CD8-positive, alpha-beta memory T cell (primary cell): ENCODE measurements at regions not wholly inside any gene's neighbourhood (a gene's known extent, or its start where the extent isn't known, plus 50 kb on each side); places are given as distances from the start of the nearest gene placed in this dataset.

Experiments used
- CTCF ChIA-PET: fragments of 350-600 bp; sonication (Branson Sonifier 250); formaldehyde crosslinking; loops from one replicate; lab custom pipeline; 2021; ENCODE audit warnings: antibody characterized with exemption; lab: Charles Lee
- POLR2A ChIA-PET: fragments of 350-600 bp; sonication (Branson Sonifier 250); formaldehyde crosslinking; loops from one replicate; lab custom pipeline; 2021; ENCODE audit warnings: antibody characterized with exemption; lab: Charles Lee
- DNase-seq, 5 donors: peaks; one replicate each; pipeline versions ENCODE4 v3.0.0 to v3.0.0-alpha.2; 2020 to 2022; ENCODE audit warnings: mixed read lengths in 1 of 5
- H3K27ac ChIP-seq: one replicate; pipeline ENCODE4 v1.7.0; 2013; ENCODE audit warnings: low read depth, mild to moderate bottlenecking, low read length, moderate library complexity
- H3K27me3 ChIP-seq: 2 replicates; pipeline ENCODE4 v1.7.0; 2013; ENCODE audit warnings: low read length, mild to moderate bottlenecking; ENCODE audit not compliant: insufficient read depth, poor library complexity, severe bottlenecking
- H3K36me3 ChIP-seq: 2 replicates; pipeline ENCODE4 v1.7.0; 2013; ENCODE audit warnings: mild to moderate bottlenecking, low read length, moderate library complexity; ENCODE audit not compliant: insufficient read depth
- H3K4me1 ChIP-seq: 2 replicates; pipeline ENCODE4 v1.7.0; 2013; ENCODE audit warnings: mild to moderate bottlenecking, low read length, moderate library complexity; ENCODE audit not compliant: insufficient read depth
- H3K4me3 ChIP-seq: 2 replicates; pipeline ENCODE4 v1.7.0; 2013; ENCODE audit warnings: mild to moderate bottlenecking, low read length
- H3K9me3 ChIP-seq: 2 replicates; pipeline ENCODE4 v1.7.0; 2013; ENCODE audit warnings: mild to moderate bottlenecking, low read length
- H3K27ac Mint-ChIP-seq, 8 donors: one replicate each; pipeline ENCODE4 v1.8.0; 2020 to 2021; ENCODE audit warnings: mixed read lengths in 8 of 8, mild to moderate bottlenecking in 6 of 8, inconsistent platforms in 3 of 8, moderate library complexity in 3 of 8
- H3K27me3 Mint-ChIP-seq, 2 donors: one replicate each; pipeline ENCODE4 v1.8.0; 2020 to 2021; ENCODE audit warnings: mixed read lengths in 2 of 2, mild to moderate bottlenecking in 1 of 2, moderate library complexity in 1 of 2
- H3K36me3 Mint-ChIP-seq, 3 donors: one replicate each; pipeline ENCODE4 v1.8.0; 2020 to 2021; ENCODE audit warnings: mixed read lengths in 3 of 3, inconsistent platforms in 1 of 3, mild to moderate bottlenecking in 1 of 3
- H3K4me1 Mint-ChIP-seq, 3 donors: one replicate each; pipeline ENCODE4 v1.8.0; 2020 to 2021; ENCODE audit warnings: mixed read lengths in 3 of 3, inconsistent platforms in 1 of 3, mild to moderate bottlenecking in 1 of 3
- H3K4me3 Mint-ChIP-seq, 7 donors: one replicate each; pipeline ENCODE4 v1.8.0; 2020 to 2021; ENCODE audit warnings: mixed read lengths in 7 of 7, mild to moderate bottlenecking in 6 of 7, moderate library complexity in 4 of 7, inconsistent platforms in 2 of 7
- H3K9me3 Mint-ChIP-seq, 5 donors: one replicate each; pipeline ENCODE4 v1.8.0; 2020 to 2022; ENCODE audit warnings: mixed read lengths in 5 of 5, mild to moderate bottlenecking in 3 of 5, moderate library complexity in 2 of 5, inconsistent platforms in 1 of 5

- Mint-ChIP-seq H3K36me3 (peaks cover 0 to 2% (median 0%) of the 10 kb centered on the region in 3 donors), H3K4me3 (no peak overlapping the region)
These were observed 233.6 kb downstream of the PCDH7 start for GRCh38 chr4:30953799-30954198.

DNA sequence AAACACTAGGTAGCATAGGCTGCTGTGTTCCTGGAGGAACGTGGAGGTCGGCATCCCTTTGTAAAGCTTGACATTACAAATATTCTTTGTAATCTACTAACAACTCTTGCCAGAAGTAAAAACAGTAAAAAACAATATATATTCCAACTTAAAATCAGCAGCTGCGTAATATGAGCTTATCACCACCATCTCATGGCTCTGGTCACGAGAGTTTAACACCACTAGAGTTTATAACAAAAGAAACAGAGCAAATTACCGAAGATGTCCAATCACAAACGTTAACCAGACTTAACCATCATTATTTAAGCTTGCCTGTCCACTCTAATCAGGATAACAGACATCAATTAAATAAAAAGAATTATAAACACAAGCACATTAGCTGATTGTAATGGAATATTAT is 236.7 kb downstream of the PCDH7 start:
- Histone ChIP-seq H3K9me3 (no peaks in the 10 kb centered on the region), H3K4me3 (no peak overlapping the region), H3K36me3 (no peaks in the 10 kb centered on the region), H3K4me1 (no peaks in the 10 kb centered on the region), H3K27me3 (no peaks in the 10 kb centered on the region), H3K27ac (no peak overlapping the region)
- H3K9me3 Mint-ChIP-seq, result peaks cover 3 to 26% (median 4%) of the 10 kb centered on the region in 5 donors
- POLR2A ChIA-PET, result no interaction called here
- peaks cover 0 to 2% (median 0%) of the 10 kb centered on the region in 3 donors for H3K36me3 Mint-ChIP-seq
- no peaks in the 10 kb centered on the region for H3K27me3 Mint-ChIP-seq
- H3K27ac Mint-ChIP-seq, result no peak overlapping the region
- no peak overlapping the region for H3K4me3 Mint-ChIP-seq
- no peak for DNase-seq
- CTCF ChIA-PET, result no interaction called here
- no peaks in the 10 kb centered on the region for H3K4me1 Mint-ChIP-seq

More at GRCh38 chr4:30953799-30954198, 233.6 kb downstream of the PCDH7 start:
- no peak overlapping the region for H3K4me3 ChIP-seq
- Mint-ChIP-seq H3K4me1 (no peaks in the 10 kb centered on the region), H3K9me3 (peaks cover 3 to 21% (median 6%) of the 10 kb centered on the region in 5 donors), H3K27ac (no peak overlapping the region), H3K27me3 (no peaks in the 10 kb centered on the region)
- H3K27ac ChIP-seq, result no peak overlapping the region
- CTCF ChIA-PET, result no interaction called here
- no peaks in the 10 kb centered on the region for H3K36me3 ChIP-seq
- H3K27me3 ChIP-seq, result no peaks in the 10 kb centered on the region
- H3K9me3 ChIP-seq, result no peaks in the 10 kb centered on the region
- DNase-seq, result no peak
- no peaks in the 10 kb centered on the region for H3K4me1 ChIP-seq
- POLR2A ChIA-PET, result no interaction called here

DNA sequence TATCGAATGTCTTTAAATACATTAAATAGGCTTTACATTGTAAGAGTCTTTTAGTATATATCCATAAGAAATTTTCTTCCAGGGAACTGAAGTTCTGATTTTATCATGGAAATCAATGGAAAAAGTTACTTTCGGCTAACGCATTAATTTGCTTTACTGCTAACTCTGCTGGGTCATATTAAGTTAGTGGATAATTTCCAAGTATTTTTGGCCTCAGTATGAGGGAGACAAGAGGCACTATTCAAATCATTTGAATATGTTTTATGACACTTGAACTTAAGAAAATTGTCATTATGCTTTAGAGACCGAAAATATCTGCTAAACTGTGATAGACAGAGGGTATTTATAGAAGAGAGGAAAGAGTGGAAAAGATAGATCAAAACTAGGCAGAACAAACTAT is 237.5 kb downstream of the PCDH7 start:
- no peak for DNase-seq
- no peaks in the 10 kb centered on the region for H3K36me3 ChIP-seq
- CTCF ChIA-PET, result no interaction called here
- H3K36me3 Mint-ChIP-seq, result peaks cover 0 to 2% (median 0%) of the 10 kb centered on the region in 3 donors
- no peaks in the 10 kb centered on the region for H3K27me3 ChIP-seq
- POLR2A ChIA-PET, result no interaction called here
- no peak overlapping the region for H3K4me3 Mint-ChIP-seq
- H3K4me1 ChIP-seq, result no peaks in the 10 kb centered on the region
- no peaks in the 10 kb centered on the region for H3K9me3 ChIP-seq
- no peaks in the 10 kb centered on the region for H3K27me3 Mint-ChIP-seq
- no peak overlapping the region for H3K27ac Mint-ChIP-seq
- H3K4me3 ChIP-seq, result no peak overlapping the region
- no peak overlapping the region for H3K27ac ChIP-seq
- no peaks in the 10 kb centered on the region for H3K4me1 Mint-ChIP-seq
- peaks cover 3 to 21% (median 4%) of the 10 kb centered on the region in 5 donors for H3K9me3 Mint-ChIP-seq

DNA sequence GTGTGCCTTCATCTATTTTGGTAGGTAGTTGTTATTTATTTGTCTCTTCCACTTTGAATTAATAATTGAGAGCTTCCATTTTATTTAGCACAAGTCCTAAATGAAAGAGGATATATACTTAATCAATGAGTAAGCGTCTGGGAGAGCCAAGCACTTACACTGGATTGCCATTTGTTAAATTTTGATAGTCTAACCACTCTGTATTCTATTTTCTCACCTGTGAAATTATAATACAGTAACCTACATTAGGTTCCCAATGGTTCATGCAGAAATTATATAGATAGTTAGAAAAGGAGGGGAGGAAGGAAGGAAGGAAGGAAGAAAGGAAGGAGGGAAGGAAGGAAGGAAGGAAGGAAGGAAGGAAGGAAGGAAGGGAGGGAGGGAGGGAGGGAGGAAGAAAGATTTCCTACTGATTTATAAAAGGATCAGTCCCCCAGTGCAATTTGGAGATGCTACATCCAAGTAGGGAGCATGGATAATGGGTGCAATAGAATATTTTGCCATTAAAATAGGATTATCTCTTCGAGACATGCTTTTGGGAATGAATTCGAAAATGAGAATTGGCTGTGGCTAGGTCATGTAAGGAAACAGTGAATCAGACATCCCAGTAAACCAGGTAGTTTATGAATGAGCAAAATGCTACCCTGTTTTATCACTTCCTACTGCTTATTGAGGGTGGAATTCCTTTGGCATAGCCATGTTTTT is 239.8 kb downstream of the PCDH7 start:
- CTCF ChIA-PET, result no interaction called here
- H3K4me1 ChIP-seq, result no peaks in the 10 kb centered on the region
- Mint-ChIP-seq H3K27me3 (no peaks in the 10 kb centered on the region), H3K36me3 (peaks cover 0 to 2% (median 0%) of the 10 kb centered on the region in 3 donors), H3K9me3 (peaks cover 0 to 27% (median 5%) of the 10 kb centered on the region in 5 donors), H3K27ac (no peak overlapping the region), H3K4me3 (no peak overlapping the region), H3K4me1 (no peaks in the 10 kb centered on the region)
- no peaks in the 10 kb centered on the region for H3K27me3 ChIP-seq
- no peak for DNase-seq
- POLR2A ChIA-PET, result no interaction called here
- no peaks in the 10 kb centered on the region for H3K9me3 ChIP-seq
- H3K36me3 ChIP-seq, result no peaks in the 10 kb centered on the region
- no peak overlapping the region for H3K27ac ChIP-seq
- H3K4me3 ChIP-seq, result no peak overlapping the region

- Histone ChIP-seq H3K27ac (no peak overlapping the region), H3K9me3 (no peaks in the 10 kb centered on the region), H3K36me3 (no peaks in the 10 kb centered on the region), H3K4me1 (no peaks in the 10 kb centered on the region), H3K4me3 (no peak overlapping the region), H3K27me3 (no peaks in the 10 kb centered on the region)
- POLR2A ChIA-PET, result no interaction called here
- H3K9me3 Mint-ChIP-seq, result peaks cover 0 to 16% (median 3%) of the 10 kb centered on the region in 5 donors
- H3K27ac Mint-ChIP-seq, result no peak overlapping the region
- no peak for DNase-seq
- H3K27me3 Mint-ChIP-seq, result no peaks in the 10 kb centered on the region
- H3K4me1 Mint-ChIP-seq, result no peaks in the 10 kb centered on the region
- no peaks in the 10 kb centered on the region for H3K36me3 Mint-ChIP-seq
- no peak overlapping the region for H3K4me3 Mint-ChIP-seq
- CTCF ChIA-PET, result no interaction called here
These were observed 242.8 kb downstream of the PCDH7 start for GRCh38 chr4:30962939-30963338.

GRCh38 chr4:30968926-30969325 is 248.8 kb downstream of the PCDH7 start:
- Mint-ChIP-seq H3K4me3 (no peak overlapping the region), H3K27me3 (no peaks in the 10 kb centered on the region), H3K4me1 (no peaks in the 10 kb centered on the region), H3K27ac (no peak overlapping the region), H3K36me3 (no peaks in the 10 kb centered on the region), H3K9me3 (peaks cover 2 to 38% (median 5%) of the 10 kb centered on the region in 5 donors)
- Histone ChIP-seq H3K27ac (no peak overlapping the region), H3K36me3 (no peaks in the 10 kb centered on the region), H3K9me3 (no peaks in the 10 kb centered on the region), H3K4me3 (no peak overlapping the region), H3K4me1 (no peaks in the 10 kb centered on the region), H3K27me3 (no peaks in the 10 kb centered on the region)
- POLR2A ChIA-PET, result no interaction called here
- DNase-seq, result no peak
- CTCF ChIA-PET, result no interaction called here

DNA sequence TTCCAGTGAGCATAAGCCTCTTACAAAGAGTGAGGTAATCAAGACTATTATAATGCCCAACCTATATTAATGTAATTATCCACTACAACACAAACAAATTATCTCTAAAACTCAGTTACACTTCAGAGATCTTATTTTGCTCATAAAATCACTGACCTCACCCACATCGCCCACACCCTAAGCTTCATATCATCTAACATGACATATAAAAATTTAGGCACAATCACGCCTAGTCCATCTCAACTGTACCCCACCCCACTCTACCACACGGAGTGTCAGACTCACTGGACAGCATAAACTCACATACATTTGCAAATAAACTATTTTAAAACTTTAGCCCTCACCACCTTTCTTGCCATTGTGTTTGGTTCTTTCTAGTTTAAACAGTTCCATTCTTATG is 252.4 kb downstream of the PCDH7 start:
- Histone ChIP-seq H3K9me3 (no peaks in the 10 kb centered on the region), H3K4me1 (no peaks in the 10 kb centered on the region), H3K27ac (no peak overlapping the region), H3K4me3 (no peak overlapping the region), H3K27me3 (no peaks in the 10 kb centered on the region), H3K36me3 (no peaks in the 10 kb centered on the region)
- Mint-ChIP-seq H3K4me3 (no peak overlapping the region), H3K4me1 (no peaks in the 10 kb centered on the region), H3K9me3 (peaks cover 2 to 41% (median 7%) of the 10 kb centered on the region in 5 donors), H3K27ac (no peak overlapping the region), H3K27me3 (no peaks in the 10 kb centered on the region), H3K36me3 (no peaks in the 10 kb centered on the region)
- CTCF ChIA-PET, result no interaction called here
- POLR2A ChIA-PET, result no interaction called here
- DNase-seq, result no peak

- no peaks in the 10 kb centered on the region for H3K36me3 Mint-ChIP-seq
- H3K4me3 Mint-ChIP-seq, result no peak overlapping the region
- Histone ChIP-seq H3K9me3 (no peaks in the 10 kb centered on the region), H3K27ac (no peak overlapping the region), H3K27me3 (no peaks in the 10 kb centered on the region), H3K4me1 (no peaks in the 10 kb centered on the region), H3K36me3 (no peaks in the 10 kb centered on the region), H3K4me3 (no peak overlapping the region)
- POLR2A ChIA-PET, result no interaction called here
- H3K9me3 Mint-ChIP-seq, result peaks cover 2 to 45% (median 10%) of the 10 kb centered on the region in 5 donors
- no peak overlapping the region for H3K27ac Mint-ChIP-seq
- no peaks in the 10 kb centered on the region for H3K27me3 Mint-ChIP-seq
- H3K4me1 Mint-ChIP-seq, result no peaks in the 10 kb centered on the region
- CTCF ChIA-PET, result no interaction called here
- no peak for DNase-seq
These were observed 253.8 kb downstream of the PCDH7 start for GRCh38 chr4:30973993-30974392.
